Thyroid gland (tissue), 4 donors: ENCODE measurements at regions not wholly inside any gene's neighbourhood (a gene's known extent, or its start where the extent isn't known, plus 50 kb on each side); places are given as distances from the start of the nearest gene placed in this dataset.

Experiments used
- DNase-seq, 2 donors: peaks; one replicate each; pipeline ENCODE4 v3.0.0-alpha.2; 2019
- H3K27ac ChIP-seq, 3 donors: fragments of 200-600 bp; sonication (generic); 1 replicate in 2 of 3; 2 replicates in 1 of 3; pipeline ENCODE4 v1.5.1; 2016 to 2019; ENCODE audit warnings: mild to moderate bottlenecking in 1 of 3, moderate library complexity in 1 of 3
- H3K27me3 ChIP-seq: fragments of 200-600 bp; sonication (generic); one replicate; pipeline ENCODE4 v1.5.1; 2019
- H3K36me3 ChIP-seq, 2 donors: fragments of 200-600 bp; sonication (generic); one replicate each; pipeline ENCODE4 v1.5.1; 2016 to 2019
- H3K4me1 ChIP-seq, 2 donors: fragments of 200-600 bp; sonication (generic); one replicate each; pipeline ENCODE4 v1.5.1; 2017 to 2019
- H3K4me3 ChIP-seq, 3 donors: fragments of 200-600 bp; sonication (generic); replicated peaks in 1 of 3; 1 replicate in 2 of 3; 2 replicates in 1 of 3; pipeline ENCODE4 v1.5.1; 2016; ENCODE audit warnings: mild to moderate bottlenecking in 1 of 3
- H3K9me3 ChIP-seq: fragments of 200-600 bp; sonication (generic); one replicate; pipeline ENCODE4 v1.5.1; 2017
- POLR2A ChIP-seq, 2 donors: fragments of 450-650 bp; IDR thresholded peaks; one replicate each; pipeline ENCODE4 v1.6.1; 2017; ENCODE audit warnings: antibody characterized with exemption in 2 of 2, mild to moderate bottlenecking in 2 of 2, moderate library complexity in 1 of 2
- WGBS, 2 donors: methylation state at CpG; one replicate each; pipeline ENCODE4 v1.1.5; 2017; 5-methylcytosine and 5-hydroxymethylcytosine counted together
- intact Hi-C: fragments of 100-400 bp; cut with DNase I; formaldehyde crosslinking; loops from one replicate; pipeline ENCODE4 v1.15.1; 2023
- TF ChIP-seq, protein P1 (sequence below), 6 experiments: fragments of 200-600 bp in 3 of 6; fragments of 450-650 bp in 3 of 6; sonication (generic) in 3 of 6; IDR thresholded peaks; one replicate each; pipeline ENCODE4 v1.5.1; 2016 to 2019; ENCODE audit warnings: antibody characterized with exemption in 6 of 6, mild to moderate bottlenecking in 2 of 6, inconsistent platforms in 1 of 6, moderate library complexity in 1 of 6

DNA sequence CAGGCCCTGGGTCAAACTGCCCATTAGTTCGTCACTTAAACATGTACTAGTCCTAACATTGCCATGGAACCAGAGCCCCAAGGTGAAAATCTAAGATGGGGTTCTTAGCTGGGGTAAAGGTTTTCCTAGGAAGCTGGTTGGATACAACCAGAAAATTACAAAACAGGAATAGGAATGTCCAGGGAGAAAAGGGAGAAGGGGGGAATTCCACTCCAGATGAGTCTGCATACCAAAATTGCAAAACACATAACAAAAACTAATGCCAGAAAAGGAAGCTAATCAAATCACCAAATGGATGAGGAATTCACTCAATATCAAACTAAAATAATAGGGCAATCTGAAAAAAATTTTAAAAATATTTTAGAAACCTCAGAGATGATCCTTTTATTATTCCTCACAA lies 396.2 kb downstream of the EFNA5 start:
- WGBS, 2 donors: 90 to 95% methylated on average over 1 of the region's 1 CpG
- H3K4me3 ChIP-seq: no peak overlapping the region
- H3K4me1 ChIP-seq: no peaks in the 10 kb centered on the region
- H3K27ac ChIP-seq: no peak overlapping the region
- intact Hi-C loops: no loop called here
- H3K9me3 ChIP-seq: no peaks in the 10 kb centered on the region
- no peak for TF ChIP-seq POLR2A (IDR thresholded peaks at IDR 0.05)
- TF ChIP-seq, protein P1, sequence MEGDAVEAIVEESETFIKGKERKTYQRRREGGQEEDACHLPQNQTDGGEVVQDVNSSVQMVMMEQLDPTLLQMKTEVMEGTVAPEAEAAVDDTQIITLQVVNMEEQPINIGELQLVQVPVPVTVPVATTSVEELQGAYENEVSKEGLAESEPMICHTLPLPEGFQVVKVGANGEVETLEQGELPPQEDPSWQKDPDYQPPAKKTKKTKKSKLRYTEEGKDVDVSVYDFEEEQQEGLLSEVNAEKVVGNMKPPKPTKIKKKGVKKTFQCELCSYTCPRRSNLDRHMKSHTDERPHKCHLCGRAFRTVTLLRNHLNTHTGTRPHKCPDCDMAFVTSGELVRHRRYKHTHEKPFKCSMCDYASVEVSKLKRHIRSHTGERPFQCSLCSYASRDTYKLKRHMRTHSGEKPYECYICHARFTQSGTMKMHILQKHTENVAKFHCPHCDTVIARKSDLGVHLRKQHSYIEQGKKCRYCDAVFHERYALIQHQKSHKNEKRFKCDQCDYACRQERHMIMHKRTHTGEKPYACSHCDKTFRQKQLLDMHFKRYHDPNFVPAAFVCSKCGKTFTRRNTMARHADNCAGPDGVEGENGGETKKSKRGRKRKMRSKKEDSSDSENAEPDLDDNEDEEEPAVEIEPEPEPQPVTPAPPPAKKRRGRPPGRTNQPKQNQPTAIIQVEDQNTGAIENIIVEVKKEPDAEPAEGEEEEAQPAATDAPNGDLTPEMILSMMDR (IDR thresholded peaks at IDR 0.05): no peak
- no peaks in the 10 kb centered on the region for H3K36me3 ChIP-seq
- H3K27me3 ChIP-seq: no peaks in the 10 kb centered on the region
- DNase-seq: no peak

DNA sequence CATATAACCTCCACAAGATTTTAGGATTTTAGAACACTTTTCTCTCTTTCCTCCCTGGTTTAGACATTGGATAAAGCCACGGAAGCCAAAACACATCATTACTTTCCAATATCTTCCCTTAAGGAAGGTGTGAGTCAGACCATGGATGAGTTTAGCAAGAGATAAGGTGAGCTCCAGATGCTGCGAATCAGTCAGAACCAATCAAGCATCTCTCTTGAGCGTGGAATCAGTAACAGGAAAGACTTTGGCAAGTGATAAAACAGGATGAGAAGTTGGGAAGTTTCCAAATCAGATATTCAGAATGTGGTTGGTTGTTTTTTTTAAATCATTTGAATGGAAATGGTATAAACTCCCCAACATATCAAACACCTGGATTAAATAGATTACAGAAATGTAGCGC lies 397.8 kb downstream of the EFNA5 start:
- no peaks in the 10 kb centered on the region for H3K9me3 ChIP-seq
- intact Hi-C loops: no loop called here
- no peak overlapping the region for H3K27ac ChIP-seq
- H3K4me1 ChIP-seq: no peaks in the 10 kb centered on the region
- H3K4me3 ChIP-seq: no peak overlapping the region
- no peaks in the 10 kb centered on the region for H3K27me3 ChIP-seq
- TF ChIP-seq, protein P1 (IDR thresholded peaks at IDR 0.05): no peak
- no peak for TF ChIP-seq POLR2A (IDR thresholded peaks at IDR 0.05)
- WGBS, 2 donors: 81 to 82% methylated on average over 4 of the region's 4 CpGs
- DNase-seq: no peak
- H3K36me3 ChIP-seq: no peaks in the 10 kb centered on the region

DNA sequence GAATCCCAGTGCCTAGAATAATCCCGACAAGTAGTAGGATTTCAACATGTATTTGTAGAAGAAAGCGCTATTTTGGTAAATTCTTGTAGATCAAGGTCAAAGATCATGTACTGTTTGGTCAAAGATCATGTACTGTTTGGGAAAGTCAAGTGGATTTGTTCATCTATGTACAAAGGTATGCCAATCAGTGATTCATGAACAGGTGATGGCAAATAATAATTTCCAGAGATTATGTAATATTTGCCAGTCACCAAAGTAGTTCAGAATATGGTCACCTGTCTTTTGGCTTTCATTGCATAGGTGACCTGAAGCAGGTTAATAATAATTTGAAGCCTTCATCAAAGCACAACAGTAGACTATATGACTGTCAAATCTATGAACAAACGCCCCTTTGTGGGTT lies 398.2 kb downstream of the EFNA5 start:
- no peaks in the 10 kb centered on the region for H3K9me3 ChIP-seq
- H3K36me3 ChIP-seq: no peaks in the 10 kb centered on the region
- no peaks in the 10 kb centered on the region for H3K27me3 ChIP-seq
- H3K4me3 ChIP-seq: no peak overlapping the region
- H3K27ac ChIP-seq: no peak overlapping the region
- H3K4me1 ChIP-seq: no peaks in the 10 kb centered on the region
- no peak for TF ChIP-seq POLR2A (IDR thresholded peaks at IDR 0.05)
- TF ChIP-seq, protein P1 (IDR thresholded peaks at IDR 0.05): no peak
- intact Hi-C loops: no loop called here
- WGBS, 2 donors: 93% methylated on average over 3 of the region's 3 CpGs
- no peak for DNase-seq

DNA sequence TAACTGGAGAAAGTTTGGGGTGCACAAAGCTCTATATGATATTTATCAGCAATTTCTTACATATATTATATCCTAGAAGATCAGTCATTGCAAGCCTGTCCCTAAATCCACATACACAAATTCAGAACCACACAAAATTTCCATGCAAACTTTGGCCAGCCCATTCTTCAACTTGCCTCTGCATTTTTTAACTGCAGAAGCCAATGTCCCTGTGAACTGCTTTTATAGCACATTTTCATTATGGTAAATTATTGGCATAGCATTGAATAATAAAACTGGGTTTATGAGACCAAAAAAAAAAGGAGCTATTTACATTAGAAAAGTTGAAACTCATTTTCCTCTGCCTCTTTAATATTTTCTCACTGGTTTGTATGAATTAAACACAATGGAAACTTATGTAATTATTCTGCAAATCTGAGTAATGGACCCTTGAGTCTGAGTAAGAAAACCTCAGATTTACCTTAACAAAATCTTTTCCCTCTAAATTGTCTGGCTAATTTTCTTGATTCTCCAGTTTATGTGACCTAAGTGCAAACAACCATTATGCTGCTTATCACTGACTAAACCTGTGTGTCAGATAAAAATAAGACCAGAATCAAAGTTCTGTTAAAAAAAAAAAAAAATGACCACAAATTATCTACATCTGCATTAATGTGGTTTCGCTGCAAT lies 398.9 kb downstream of the EFNA5 start:
- no peak for DNase-seq
- Histone ChIP-seq H3K27me3 (no peaks in the 10 kb centered on the region), H3K27ac (no peak overlapping the region), H3K36me3 (no peaks in the 10 kb centered on the region), H3K4me3 (no peak overlapping the region), H3K9me3 (no peaks in the 10 kb centered on the region), H3K4me1 (no peaks in the 10 kb centered on the region)
- intact Hi-C loops: no loop called here
- TF ChIP-seq, protein P1 (IDR thresholded peaks at IDR 0.05): no peak
- no peak for TF ChIP-seq POLR2A (IDR thresholded peaks at IDR 0.05)
- 96 to 100% methylated on average over 1 of the region's 1 CpG for WGBS, 2 donors

DNA sequence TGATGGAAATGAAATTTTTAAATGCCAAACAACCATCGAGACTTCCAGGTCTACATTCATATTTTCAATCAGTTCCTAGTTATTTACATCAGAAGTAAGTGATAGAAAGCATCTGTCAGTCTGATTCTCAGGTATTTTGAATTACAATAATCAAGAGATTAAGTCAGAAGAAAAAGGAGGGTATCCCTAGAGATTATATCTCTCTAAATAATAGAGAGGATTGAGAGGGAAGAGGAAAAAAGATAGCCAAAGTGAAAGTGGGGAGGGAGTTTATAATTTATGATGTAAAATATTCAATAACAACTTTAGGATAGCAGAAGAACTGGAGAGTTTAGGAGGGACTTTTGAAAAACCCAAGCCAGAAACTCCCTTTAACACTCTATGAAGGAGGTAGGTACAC lies 400.2 kb downstream of the EFNA5 start:
- WGBS, 2 donors: 92 to 94% methylated on average over 1 of the region's 1 CpG
- Histone ChIP-seq H3K9me3 (no peaks in the 10 kb centered on the region), H3K36me3 (no peaks in the 10 kb centered on the region), H3K4me3 (no peak overlapping the region), H3K27ac (no peak overlapping the region), H3K27me3 (no peaks in the 10 kb centered on the region), H3K4me1 (no peaks in the 10 kb centered on the region)
- intact Hi-C loops: no loop called here
- TF ChIP-seq, protein P1 (IDR thresholded peaks at IDR 0.05): no peak
- DNase-seq: no peak
